A549 (cell line): ENCODE measurements at regions not wholly inside any gene's neighbourhood (a gene's known extent, or its start where the extent isn't known, plus 50 kb on each side); places are given as distances from the start of the nearest gene placed in this dataset.

Experiments
- ATAC-seq, 2 experiments: fragments of 200-7000 bp in 1 of 2; fragments of >200 bp in 1 of 2; cut with Nextera tagmentation in 1 of 2; cut with Tn5 transposase in 1 of 2; 3 replicates each; pipeline versions ENCODE4 v1.8.0 to v1.9.1; 2018 to 2020; ENCODE audit warnings: mild to moderate bottlenecking in 1 of 2, moderate library complexity in 1 of 2
- CTCF ChIA-PET: fragments of 300-600 bp; sonication (Branson Sonifier 250); formaldehyde crosslinking; extraction: SDS; loops from one replicate; lab custom pipeline; 2021; ENCODE audit warnings: antibody characterized with exemption, inconsistent platforms; lab: Yijun Ruan, JAX
- POLR2A ChIA-PET: fragments of 350-600 bp; formaldehyde crosslinking; extraction: SDS; loops from one replicate; lab custom pipeline; 2021; ENCODE audit warnings: antibody characterized with exemption, inconsistent platforms; lab: Yijun Ruan, JAX
- DNase-seq, 2 experiments: peaks; one replicate each; pipeline versions ENCODE4 v3.0.0 to v3.0.0-alpha.2; 2011 to 2016; ENCODE audit warnings: low read depth in 1 of 2, low spot score in 1 of 2
- FAIRE-seq: peaks from 2 replicates; lab custom pipeline; 2011; peaks lifted over from hg19 to GRCh38; lab: Jason Lieb, UNC
- H3K27ac ChIP-seq, 2 experiments: fragments of >200 bp; sonication (Bioruptor Twin); formaldehyde crosslinking; 3 replicates each; pipeline ENCODE4 v1.5.1; 2016 to 2017
- H3K4me1 ChIP-seq: fragments of >200 bp; sonication (Bioruptor Twin); formaldehyde crosslinking; 3 replicates; pipeline ENCODE4 v1.6.1; 2016
- H3K4me2 ChIP-seq: fragments of >200 bp; sonication (Bioruptor Twin); formaldehyde crosslinking; 3 replicates; pipeline ENCODE4 v1.6.1; 2016
- H3K4me3 ChIP-seq: fragments of >200 bp; sonication (Bioruptor Twin); formaldehyde crosslinking; 3 replicates; pipeline ENCODE4 v1.5.1; 2016
- H3K9me3 ChIP-seq: fragments of >200 bp; sonication (Bioruptor Twin); formaldehyde crosslinking; 3 replicates; pipeline ENCODE4 v1.6.1; 2016
- BHLHE40 ChIP-seq: IDR thresholded peaks from 2 replicates; pipeline ENCODE4 v1.6.1; 2012; ENCODE audit warnings: low read depth, low read length, inconsistent platforms
- CBX8 ChIP-seq: fragments of 200-600 bp; sonication (generic); IDR thresholded peaks from 2 replicates; pipeline ENCODE4 v1.6.1; 2016
- CHD2 ChIP-seq: fragments of 150-350 bp; IDR thresholded peaks from 2 replicates; pipeline ENCODE4 v1.6.1; 2014; ENCODE audit warnings: low read length; ENCODE audit not compliant: partially characterized antibody
- EHF ChIP-seq: fragments of 250-450 bp; sonication (Bioruptor Pico); IDR thresholded peaks from 2 replicates; pipeline ENCODE4 v1.5.0; 2020; ENCODE audit warnings: mild to moderate bottlenecking
- EHMT2 ChIP-seq: fragments of 200-600 bp; sonication (generic); IDR thresholded peaks from 2 replicates; pipeline ENCODE4 v1.6.1; 2016; ENCODE audit warnings: antibody characterized with exemption, low read depth, mild to moderate bottlenecking, moderate library complexity
- ESRRA ChIP-seq: fragments of 150-350 bp; IDR thresholded peaks from 2 replicates; pipeline ENCODE4 v1.6.1; 2014; ENCODE audit warnings: mild to moderate bottlenecking, low read length, borderline replicate concordance
- FOSB ChIP-seq: fragments of 250-450 bp; sonication (Bioruptor Pico); IDR thresholded peaks from 2 replicates; pipeline ENCODE4 v1.5.0; 2020; ENCODE audit warnings: mild to moderate bottlenecking, moderate library complexity
- HEYL ChIP-seq: fragments of 250-450 bp; sonication (Bioruptor Pico); IDR thresholded peaks from 2 replicates; pipeline ENCODE4 v1.8.0; 2021; ENCODE audit warnings: mild to moderate bottlenecking, moderate library complexity
- HOXB13 ChIP-seq: fragments of 250-450 bp; sonication (Bioruptor Pico); IDR thresholded peaks from 2 replicates; pipeline ENCODE4 v1.5.0; 2020; ENCODE audit warnings: low read depth, mild to moderate bottlenecking, moderate library complexity
- JUN ChIP-seq, 2 experiments: fragments of >200 bp; sonication (Bioruptor Twin); formaldehyde crosslinking; IDR thresholded peaks; 2 replicates in 1 of 2; 3 replicates in 1 of 2; pipeline ENCODE4 v1.6.1; 2016 to 2017
- JUNB ChIP-seq: fragments of >200 bp; sonication (Bioruptor Twin); formaldehyde crosslinking; IDR thresholded peaks from 2 replicates; pipeline ENCODE4 v1.6.1; 2016
- KDM1A ChIP-seq: fragments of 200-600 bp; sonication (generic); IDR thresholded peaks from 2 replicates; pipeline ENCODE4 v1.6.1; 2016; ENCODE audit warnings: low read depth, mild to moderate bottlenecking
- KDM5A ChIP-seq: fragments of 200-600 bp; sonication (generic); IDR thresholded peaks from 2 replicates; pipeline ENCODE4 v1.6.1; 2016; ENCODE audit warnings: antibody characterized with exemption, mild to moderate bottlenecking
- MAFK ChIP-seq: fragments of 450-650 bp; IDR thresholded peaks from 2 replicates; pipeline ENCODE4 v1.6.1; 2014; ENCODE audit not compliant: partially characterized antibody
- NPAS2 ChIP-seq: fragments of 250-450 bp; sonication (Bioruptor Pico); IDR thresholded peaks from 2 replicates; pipeline ENCODE4 v1.8.0; 2022; ENCODE audit warnings: mild to moderate bottlenecking, moderate library complexity, borderline replicate concordance
- PHF8 ChIP-seq: fragments of 200-600 bp; sonication (generic); IDR thresholded peaks from 2 replicates; pipeline ENCODE4 v1.6.1; 2016; ENCODE audit warnings: low read depth, mild to moderate bottlenecking, antibody characterized with exemption, moderate library complexity, borderline replicate concordance
- POLR2AphosphoS2 ChIP-seq: conservative IDR thresholded peaks from 2 replicates; pipeline ENCODE4 v1.6.1; 2012; ENCODE audit warnings: low read length, improper control_type of control experiment, inconsistent platforms
- RFX5 ChIP-seq: fragments of 450-650 bp; IDR thresholded peaks from 2 replicates; pipeline ENCODE4 v1.7.1; 2014; ENCODE audit warnings: antibody characterized with exemption, mild to moderate bottlenecking, moderate library complexity
- RNF2 ChIP-seq: fragments of 200-600 bp; sonication (generic); IDR thresholded peaks from 2 replicates; pipeline ENCODE4 v1.6.1; 2016; ENCODE audit warnings: low read depth, mild to moderate bottlenecking, antibody characterized with exemption, moderate library complexity, borderline replicate concordance
- SMC3 ChIP-seq: fragments of >200 bp; sonication (Bioruptor Twin); formaldehyde crosslinking; IDR thresholded peaks from 3 replicates; pipeline ENCODE4 v1.6.1; 2018; ENCODE audit warnings: inconsistent platforms
- ZC3H11A ChIP-seq: fragments of 450-650 bp; IDR thresholded peaks from 2 replicates; pipeline ENCODE4 v1.6.1; 2014; ENCODE audit warnings: antibody characterized with exemption, mild to moderate bottlenecking
- ZFP36 ChIP-seq: fragments of 450-650 bp; IDR thresholded peaks from 2 replicates; pipeline ENCODE4 v1.6.1; 2014; ENCODE audit warnings: borderline replicate concordance; ENCODE audit not compliant: partially characterized antibody
- ZNF302 ChIP-seq: fragments of 250-450 bp; sonication (Bioruptor Pico); IDR thresholded peaks from 2 replicates; pipeline ENCODE4 v1.9.0; 2021; ENCODE audit warnings: inconsistent platforms, mild to moderate bottlenecking, moderate library complexity
- WGBS: methylation state at CpG from one replicate; pipeline ENCODE4 v1.1.6; 2017; ENCODE audit errors: missing lambda C conversion rate; 5-methylcytosine and 5-hydroxymethylcytosine counted together
- TF ChIP-seq, protein P1 (sequence below): fragments of >200 bp; sonication (Bioruptor Twin); formaldehyde crosslinking; IDR thresholded peaks from 3 replicates; pipeline ENCODE4 v1.6.1; 2016
- TF ChIP-seq, protein P2 (sequence below): IDR thresholded peaks from 2 replicates; pipeline ENCODE4 v1.6.1; 2012
- TF ChIP-seq, protein P3 (sequence below): IDR thresholded peaks from 2 replicates; pipeline ENCODE4 v1.6.1; 2012; ENCODE audit warnings: low read depth, borderline replicate concordance
- TF ChIP-seq, protein P4 (sequence below): fragments of >200 bp; sonication (Bioruptor Twin); formaldehyde crosslinking; IDR thresholded peaks from 2 replicates; pipeline ENCODE4 v1.6.1; 2016
- TF ChIP-seq, protein P5 (sequence below): fragments of 250-450 bp; sonication (Bioruptor Pico); IDR thresholded peaks from 2 replicates; pipeline ENCODE4 v1.5.0; 2021; ENCODE audit warnings: mild to moderate bottlenecking, moderate library complexity, borderline replicate concordance
- TF ChIP-seq, protein P6 (sequence below): fragments of 450-650 bp; IDR thresholded peaks from 2 replicates; pipeline ENCODE4 v1.6.1; 2014; ENCODE audit warnings: antibody characterized with exemption
- TF ChIP-seq, protein P7 (sequence below): fragments of 250-450 bp; sonication (Bioruptor Pico); IDR thresholded peaks from 2 replicates; pipeline ENCODE4 v1.5.0; 2020; ENCODE audit warnings: low read depth, mild to moderate bottlenecking, moderate library complexity

DNA sequence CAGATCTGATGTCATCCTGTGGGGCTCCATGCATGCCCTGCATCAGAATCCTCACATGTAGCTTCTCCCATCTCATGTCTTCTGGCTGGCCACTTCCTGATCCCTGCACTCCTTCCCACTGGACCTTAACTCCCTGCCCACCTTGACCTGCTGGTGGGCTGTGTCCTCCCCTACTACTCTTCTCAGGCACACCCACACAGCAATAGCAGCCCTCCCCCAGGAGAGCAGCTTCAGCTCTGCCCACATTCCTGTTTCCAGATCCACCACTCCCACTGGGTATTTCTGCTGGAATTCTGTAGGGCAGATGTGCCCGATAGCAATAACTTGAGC, 137.0 kb upstream of the HS6ST1 start:
- FAIRE-seq (no peak), ATAC-seq (no peak), DNase-seq (no peak)
- no peak overlapping the region for H3K27ac ChIP-seq
- H3K4me3 ChIP-seq = no peak overlapping the region
- no peak for TF ChIP-seq JUN (IDR thresholded peaks at IDR 0.05)
- TF ChIP-seq MAFK = no peak
- TF ChIP-seq, protein P1, sequence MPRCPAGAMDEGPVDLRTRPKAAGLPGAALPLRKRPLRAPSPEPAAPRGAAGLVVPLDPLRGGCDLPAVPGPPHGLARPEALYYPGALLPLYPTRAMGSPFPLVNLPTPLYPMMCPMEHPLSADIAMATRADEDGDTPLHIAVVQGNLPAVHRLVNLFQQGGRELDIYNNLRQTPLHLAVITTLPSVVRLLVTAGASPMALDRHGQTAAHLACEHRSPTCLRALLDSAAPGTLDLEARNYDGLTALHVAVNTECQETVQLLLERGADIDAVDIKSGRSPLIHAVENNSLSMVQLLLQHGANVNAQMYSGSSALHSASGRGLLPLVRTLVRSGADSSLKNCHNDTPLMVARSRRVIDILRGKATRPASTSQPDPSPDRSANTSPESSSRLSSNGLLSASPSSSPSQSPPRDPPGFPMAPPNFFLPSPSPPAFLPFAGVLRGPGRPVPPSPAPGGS = no peak
- TF ChIP-seq, protein P2, sequence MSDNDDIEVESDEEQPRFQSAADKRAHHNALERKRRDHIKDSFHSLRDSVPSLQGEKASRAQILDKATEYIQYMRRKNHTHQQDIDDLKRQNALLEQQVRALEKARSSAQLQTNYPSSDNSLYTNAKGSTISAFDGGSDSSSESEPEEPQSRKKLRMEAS = no peak
- TF ChIP-seq ZC3H11A = no peak
- TF ChIP-seq JUNB = no peak
- TF ChIP-seq KDM5A = no peak
- no peak for TF ChIP-seq SMC3
- no peak for TF ChIP-seq POLR2AphosphoS2
- no peak for TF ChIP-seq HEYL (CRISPR knock-in tag)
- TF ChIP-seq EHMT2 = no peak
- TF ChIP-seq, protein P3, sequence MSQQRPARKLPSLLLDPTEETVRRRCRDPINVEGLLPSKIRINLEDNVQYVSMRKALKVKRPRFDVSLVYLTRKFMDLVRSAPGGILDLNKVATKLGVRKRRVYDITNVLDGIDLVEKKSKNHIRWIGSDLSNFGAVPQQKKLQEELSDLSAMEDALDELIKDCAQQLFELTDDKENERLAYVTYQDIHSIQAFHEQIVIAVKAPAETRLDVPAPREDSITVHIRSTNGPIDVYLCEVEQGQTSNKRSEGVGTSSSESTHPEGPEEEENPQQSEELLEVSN = no peak
- no peak for TF ChIP-seq RFX5
- TF ChIP-seq KDM1A = no peak
- WGBS = 82% methylated on average over 1 of the region's 1 CpG
- no peak overlapping the region for H3K4me2 ChIP-seq
- CTCF ChIA-PET = no interaction called here
- POLR2A ChIA-PET = no interaction called here
- no peaks in the 10 kb centered on the region for H3K4me1 ChIP-seq
- H3K9me3 ChIP-seq = 0 out of 3 replicates have a peak, but pooled peaks cover 2% of the 10 kb centered on the region

DNA sequence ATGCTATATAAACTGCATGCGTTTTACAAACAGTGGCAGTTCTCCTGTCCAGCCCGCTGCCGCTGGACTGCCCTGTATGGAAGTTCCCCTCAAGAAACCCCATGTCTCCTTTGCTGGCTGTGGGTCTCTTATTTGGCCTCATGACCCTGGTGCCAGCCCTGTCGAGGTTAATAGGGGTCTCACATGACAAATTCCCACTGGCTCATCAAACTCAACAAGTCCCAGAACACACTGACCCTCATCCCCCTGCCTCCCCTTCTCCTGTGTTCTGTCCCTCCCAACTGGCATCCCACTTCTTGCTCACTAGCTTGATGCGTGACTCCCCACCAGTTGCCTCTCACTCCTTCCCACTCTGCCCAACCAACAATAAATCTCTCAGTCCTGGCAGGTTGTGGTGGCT, 137.6 kb upstream of the HS6ST1 start:
- no peak overlapping the region for H3K27ac ChIP-seq

More for the DNA sequence above, 137.6 kb upstream of the HS6ST1 start:
- POLR2A ChIA-PET = no interaction called here
- CTCF ChIA-PET = no interaction called here
- Histone ChIP-seq H3K4me1 (no peaks in the 10 kb centered on the region), H3K9me3 (0 out of 3 replicates have a peak, but pooled peaks cover 4% of the 10 kb centered on the region), H3K4me2 (no peak overlapping the region), H3K4me3 (no peak overlapping the region)
- FAIRE-seq (no peak), DNase-seq (no peak), ATAC-seq (no peak)
- 45% methylated on average over 5 of the region's 5 CpGs for WGBS
- no peak for TF ChIP-seq RNF2
- TF ChIP-seq, protein P1 = no peak
- TF ChIP-seq RFX5 = no peak
- no peak for TF ChIP-seq ZFP36
- no peak for TF ChIP-seq ESRRA
- TF ChIP-seq, protein P4, sequence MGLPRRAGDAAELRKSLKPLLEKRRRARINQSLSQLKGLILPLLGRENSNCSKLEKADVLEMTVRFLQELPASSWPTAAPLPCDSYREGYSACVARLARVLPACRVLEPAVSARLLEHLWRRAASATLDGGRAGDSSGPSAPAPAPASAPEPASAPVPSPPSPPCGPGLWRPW = no peak
- no peak for TF ChIP-seq CHD2
- TF ChIP-seq, protein P5, sequence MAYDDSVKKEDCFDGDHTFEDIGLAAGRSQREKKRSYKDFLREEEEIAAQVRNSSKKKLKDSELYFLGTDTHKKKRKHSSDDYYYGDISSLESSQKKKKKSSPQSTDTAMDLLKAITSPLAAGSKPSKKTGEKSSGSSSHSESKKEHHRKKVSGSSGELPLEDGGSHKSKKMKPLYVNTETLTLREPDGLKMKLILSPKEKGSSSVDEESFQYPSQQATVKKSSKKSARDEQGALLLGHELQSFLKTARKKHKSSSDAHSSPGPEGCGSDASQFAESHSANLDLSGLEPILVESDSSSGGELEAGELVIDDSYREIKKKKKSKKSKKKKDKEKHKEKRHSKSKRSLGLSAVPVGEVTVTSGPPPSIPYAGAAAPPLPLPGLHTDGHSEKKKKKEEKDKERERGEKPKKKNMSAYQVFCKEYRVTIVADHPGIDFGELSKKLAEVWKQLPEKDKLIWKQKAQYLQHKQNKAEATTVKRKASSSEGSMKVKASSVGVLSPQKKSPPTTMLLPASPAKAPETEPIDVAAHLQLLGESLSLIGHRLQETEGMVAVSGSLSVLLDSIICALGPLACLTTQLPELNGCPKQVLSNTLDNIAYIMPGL (CRISPR knock-in tag) = no peak
- no peak for TF ChIP-seq EHF (CRISPR knock-in tag)
- TF ChIP-seq NPAS2 (CRISPR knock-in tag) = no peak
- no peak for TF ChIP-seq CBX8
- no peak for TF ChIP-seq FOSB (CRISPR knock-in tag)
- TF ChIP-seq HOXB13 (CRISPR knock-in tag) = no peak
- TF ChIP-seq, protein P2 = no peak
- TF ChIP-seq, protein P6, sequence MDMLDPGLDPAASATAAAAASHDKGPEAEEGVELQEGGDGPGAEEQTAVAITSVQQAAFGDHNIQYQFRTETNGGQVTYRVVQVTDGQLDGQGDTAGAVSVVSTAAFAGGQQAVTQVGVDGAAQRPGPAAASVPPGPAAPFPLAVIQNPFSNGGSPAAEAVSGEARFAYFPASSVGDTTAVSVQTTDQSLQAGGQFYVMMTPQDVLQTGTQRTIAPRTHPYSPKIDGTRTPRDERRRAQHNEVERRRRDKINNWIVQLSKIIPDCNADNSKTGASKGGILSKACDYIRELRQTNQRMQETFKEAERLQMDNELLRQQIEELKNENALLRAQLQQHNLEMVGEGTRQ = no peak
- no peak for TF ChIP-seq PHF8
- no peak for TF ChIP-seq BHLHE40
- TF ChIP-seq, protein P7, sequence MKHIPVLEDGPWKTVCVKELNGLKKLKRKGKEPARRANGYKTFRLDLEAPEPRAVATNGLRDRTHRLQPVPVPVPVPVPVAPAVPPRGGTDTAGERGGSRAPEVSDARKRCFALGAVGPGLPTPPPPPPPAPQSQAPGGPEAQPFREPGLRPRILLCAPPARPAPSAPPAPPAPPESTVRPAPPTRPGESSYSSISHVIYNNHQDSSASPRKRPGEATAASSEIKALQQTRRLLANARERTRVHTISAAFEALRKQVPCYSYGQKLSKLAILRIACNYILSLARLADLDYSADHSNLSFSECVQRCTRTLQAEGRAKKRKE (CRISPR knock-in tag) = no peak
- TF ChIP-seq, protein P3 = no peak
- no peak for TF ChIP-seq ZNF302 (CRISPR knock-in tag)
- TF ChIP-seq, all 56 proteins: peak for 0
